Neural crest cell (in vitro differentiated cells): ENCODE measurements at regions not wholly inside any gene's neighbourhood (a gene's known extent, or its start where the extent isn't known, plus 50 kb on each side); places are given as distances from the start of the nearest gene placed in this dataset.

ENCODE experiments used
- DNase-seq: peaks from one replicate; pipeline ENCODE4 v3.0.0; 2021; ENCODE audit warnings: low read depth, mixed read lengths, low spot score
- H3K27ac Mint-ChIP-seq: one replicate; pipeline ENCODE4 v1.8.0; 2021; ENCODE audit warnings: mild to moderate bottlenecking, mixed read lengths; ENCODE audit not compliant: unreplicated experiment
- H3K27me3 Mint-ChIP-seq: 2 replicates; pipeline ENCODE4 v1.8.0; 2021; ENCODE audit warnings: low read depth, mild to moderate bottlenecking, mixed read lengths
- H3K36me3 Mint-ChIP-seq: 2 replicates; pipeline ENCODE4 v1.8.0; 2021; ENCODE audit warnings: low read depth, mild to moderate bottlenecking, mixed read lengths
- H3K4me1 Mint-ChIP-seq: 2 replicates; pipeline ENCODE4 v1.8.0; 2021; ENCODE audit warnings: mixed read lengths
- H3K4me3 Mint-ChIP-seq: one replicate; pipeline ENCODE4 v1.8.0; 2021; ENCODE audit warnings: mild to moderate bottlenecking, mixed read lengths
- H3K9me3 Mint-ChIP-seq: 2 replicates; pipeline ENCODE4 v1.8.0; 2021; ENCODE audit warnings: mixed read lengths
- CTCF ChIP-seq: fragments of 200-600 bp; sonication (generic); conservative IDR thresholded peaks from 2 replicates; pipeline ENCODE4 v1.5.0; 2021; ENCODE audit warnings: antibody characterized with exemption, mild to moderate bottlenecking

GRCh38 chr1:90486134-90486824 lies 230.8 kb downstream of the BARHL2 start:
- H3K4me1 Mint-ChIP-seq: no peaks in the 10 kb centered on the region
- H3K9me3 Mint-ChIP-seq: no peaks in the 10 kb centered on the region
- no peaks in the 10 kb centered on the region for H3K36me3 Mint-ChIP-seq
- no peak for DNase-seq
- H3K27me3 Mint-ChIP-seq: no peaks in the 10 kb centered on the region
- H3K27ac Mint-ChIP-seq: no peak overlapping the region
- no peak overlapping the region for H3K4me3 Mint-ChIP-seq
- no peak for TF ChIP-seq CTCF

GRCh38 chr1:90480271-90480835 lies 236.7 kb downstream of the BARHL2 start:
- no peak for TF ChIP-seq CTCF
- Mint-ChIP-seq H3K27me3 (no peaks in the 10 kb centered on the region), H3K9me3 (no peaks in the 10 kb centered on the region), H3K36me3 (no peaks in the 10 kb centered on the region), H3K27ac (no peak overlapping the region), H3K4me3 (no peak overlapping the region), H3K4me1 (peaks cover 10% of the 10 kb centered on the region)
- no peak for DNase-seq

GRCh38 chr1:90476994-90477393 lies 240.1 kb downstream of the BARHL2 start:
- no peak for TF ChIP-seq CTCF
- no peaks in the 10 kb centered on the region for H3K36me3 Mint-ChIP-seq
- no peak for DNase-seq
- H3K9me3 Mint-ChIP-seq: no peaks in the 10 kb centered on the region
- H3K27ac Mint-ChIP-seq: no peak overlapping the region
- H3K4me1 Mint-ChIP-seq: peaks cover 10% of the 10 kb centered on the region
- H3K27me3 Mint-ChIP-seq: no peaks in the 10 kb centered on the region
- no peak overlapping the region for H3K4me3 Mint-ChIP-seq

GRCh38 chr1:90476411-90476810 lies 240.7 kb downstream of the BARHL2 start:
- Mint-ChIP-seq H3K27me3 (no peaks in the 10 kb centered on the region), H3K4me1 (peaks cover 10% of the 10 kb centered on the region), H3K9me3 (no peaks in the 10 kb centered on the region), H3K36me3 (no peaks in the 10 kb centered on the region), H3K27ac (no peak overlapping the region), H3K4me3 (no peak overlapping the region)
- no peak for DNase-seq
- no peak for TF ChIP-seq CTCF

- Mint-ChIP-seq H3K27me3 (no peaks in the 10 kb centered on the region), H3K4me1 (peaks cover 10% of the 10 kb centered on the region), H3K4me3 (no peak overlapping the region), H3K36me3 (no peaks in the 10 kb centered on the region), H3K27ac (no peak overlapping the region), H3K9me3 (no peaks in the 10 kb centered on the region)
- peak; percentile 44 for TF ChIP-seq CTCF
- no peak for DNase-seq
Measured at GRCh38 chr1:90475631-90476030, 241.5 kb downstream of the BARHL2 start.
